Kidney (tissue), 13 donors: ENCODE measurements at regions not wholly inside any gene's neighbourhood (a gene's known extent, or its start where the extent isn't known, plus 50 kb on each side); places are given as distances from the start of the nearest gene placed in this dataset.

Experiments
- DNase-seq, 5 donors: peaks; one replicate each; pipeline ENCODE4 v3.0.0-alpha.2; 2013 to 2020
- FAIRE-seq: peaks from 2 replicates; lab custom pipeline; 2012; peaks lifted over from hg19 to GRCh38; lab: Jason Lieb, UNC
- H3K27ac ChIP-seq, 2 donors: one replicate each; pipeline ENCODE4 v1.7.0; 2013; ENCODE audit warnings: low read depth in 2 of 2, low read length in 2 of 2, inconsistent platforms in 1 of 2
- H3K27me3 ChIP-seq: one replicate; pipeline ENCODE4 v1.7.1; 2013; ENCODE audit warnings: low read length, inconsistent platforms; ENCODE audit not compliant: control insufficient read depth, insufficient read depth
- H3K36me3 ChIP-seq, 3 donors: one replicate each; pipeline versions ENCODE4 v1.7.0 to v1.7.1; 2013; ENCODE audit warnings: low read length in 3 of 3, control low read depth in 1 of 3, inconsistent platforms in 1 of 3; ENCODE audit not compliant: insufficient read depth in 3 of 3, control insufficient read depth in 2 of 3
- H3K4me1 ChIP-seq, 3 donors: one replicate each; pipeline versions ENCODE4 v1.7.0 to v1.7.1; 2013; ENCODE audit warnings: low read length in 3 of 3, inconsistent platforms in 1 of 3, low read depth in 1 of 3; ENCODE audit not compliant: control insufficient read depth in 2 of 3, insufficient read depth in 2 of 3
- H3K4me3 ChIP-seq, 3 donors: one replicate each; pipeline versions ENCODE4 v1.7.0 to v1.8.1; 2013; ENCODE audit warnings: low read length in 3 of 3, control low read depth in 1 of 3, inconsistent platforms in 1 of 3
- H3K9ac ChIP-seq, 3 donors: one replicate each; pipeline versions ENCODE4 v1.7.0 to v1.7.1; 2013; ENCODE audit warnings: low read length in 3 of 3, control low read depth in 1 of 3, inconsistent platforms in 1 of 3
- H3K9me3 ChIP-seq, 3 donors: one replicate each; pipeline versions ENCODE4 v1.7.0 to v1.7.1; 2013; ENCODE audit warnings: low read length in 3 of 3, control low read depth in 1 of 3, inconsistent platforms in 1 of 3; ENCODE audit not compliant: control insufficient read depth in 2 of 3, insufficient read depth in 1 of 3
- intact Hi-C: fragments of 100-400 bp; cut with DNase I; formaldehyde crosslinking; loops from one replicate; pipeline ENCODE4 v1.11.1; 2022
- TF ChIP-seq, protein P1 (sequence below): IDR thresholded peaks from 3 replicates; pipeline ENCODE4 v1.5.1; 2012; ENCODE audit warnings: mild to moderate bottlenecking, moderate library complexity, borderline replicate concordance; ENCODE audit not compliant: insufficient read depth; ENCODE audit errors: extremely low read depth
- donor health status: control.
- donor health status: control.
- donor health status: control.
- donor health status: control.
- donor health status: control.
- donor health status: DM: yes; HTN: yes; CAD: no.
- donor health status: Normal renal cell carcinoma (clear cell type).

DNA sequence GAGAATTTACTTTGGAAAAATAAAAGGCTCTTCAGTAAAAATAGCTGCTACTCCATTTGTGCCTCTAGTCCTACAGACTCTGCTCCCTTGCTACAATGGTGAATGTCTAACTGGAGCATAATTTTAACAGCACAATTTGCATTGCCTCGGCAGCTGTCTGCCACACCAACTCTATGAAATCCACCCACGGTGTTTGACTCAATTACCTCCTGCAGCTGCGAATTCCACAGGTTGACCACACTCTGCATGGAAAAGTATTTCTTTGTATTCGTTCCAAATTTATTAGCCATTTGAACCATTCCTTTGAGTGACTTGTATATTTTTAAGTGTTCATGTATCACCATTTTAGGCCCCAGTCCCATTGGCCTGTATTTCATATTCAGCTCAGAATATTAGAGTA is 182.1 kb upstream of the CCDC68 start:
- TF ChIP-seq, protein P1, sequence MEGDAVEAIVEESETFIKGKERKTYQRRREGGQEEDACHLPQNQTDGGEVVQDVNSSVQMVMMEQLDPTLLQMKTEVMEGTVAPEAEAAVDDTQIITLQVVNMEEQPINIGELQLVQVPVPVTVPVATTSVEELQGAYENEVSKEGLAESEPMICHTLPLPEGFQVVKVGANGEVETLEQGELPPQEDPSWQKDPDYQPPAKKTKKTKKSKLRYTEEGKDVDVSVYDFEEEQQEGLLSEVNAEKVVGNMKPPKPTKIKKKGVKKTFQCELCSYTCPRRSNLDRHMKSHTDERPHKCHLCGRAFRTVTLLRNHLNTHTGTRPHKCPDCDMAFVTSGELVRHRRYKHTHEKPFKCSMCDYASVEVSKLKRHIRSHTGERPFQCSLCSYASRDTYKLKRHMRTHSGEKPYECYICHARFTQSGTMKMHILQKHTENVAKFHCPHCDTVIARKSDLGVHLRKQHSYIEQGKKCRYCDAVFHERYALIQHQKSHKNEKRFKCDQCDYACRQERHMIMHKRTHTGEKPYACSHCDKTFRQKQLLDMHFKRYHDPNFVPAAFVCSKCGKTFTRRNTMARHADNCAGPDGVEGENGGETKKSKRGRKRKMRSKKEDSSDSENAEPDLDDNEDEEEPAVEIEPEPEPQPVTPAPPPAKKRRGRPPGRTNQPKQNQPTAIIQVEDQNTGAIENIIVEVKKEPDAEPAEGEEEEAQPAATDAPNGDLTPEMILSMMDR = no peak

DNA sequence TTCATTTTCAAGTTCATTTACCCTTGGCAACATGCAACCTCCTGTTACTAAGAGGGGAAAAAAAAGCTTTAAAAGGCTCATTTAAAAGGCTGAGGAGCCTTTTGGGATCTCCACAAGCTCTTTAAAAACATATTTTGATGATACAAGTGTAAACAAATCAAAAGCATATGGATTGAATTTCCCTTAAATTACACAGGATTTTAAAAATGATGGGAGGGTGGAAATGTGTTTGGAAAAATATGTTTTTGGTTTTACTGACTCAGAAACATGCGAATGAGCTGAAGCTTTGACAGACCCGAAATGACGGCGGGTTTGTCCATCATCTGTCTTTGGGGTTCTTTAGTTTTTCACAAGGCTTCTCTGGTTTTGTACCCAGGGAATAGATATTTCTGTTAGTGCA is 180.6 kb upstream of the CCDC68 start:
- H3K36me3 ChIP-seq = no peaks in the 10 kb centered on the region
- no peak overlapping the region for H3K9ac ChIP-seq
- intact Hi-C loops = no loop called here
- no peak overlapping the region for H3K4me3 ChIP-seq
- no peak overlapping the region for H3K27ac ChIP-seq
- no peaks in the 10 kb centered on the region for H3K4me1 ChIP-seq
- DNase-seq (no peak), FAIRE-seq (no peak)
- H3K27me3 ChIP-seq = no peaks in the 10 kb centered on the region
- no peaks in the 10 kb centered on the region for H3K9me3 ChIP-seq
- TF ChIP-seq, protein P1 = no peak

More for the DNA sequence above, 182.1 kb upstream of the CCDC68 start:
- Histone ChIP-seq H3K9ac (no peak overlapping the region), H3K9me3 (no peaks in the 10 kb centered on the region), H3K4me3 (no peak overlapping the region), H3K4me1 (no peaks in the 10 kb centered on the region), H3K27me3 (no peaks in the 10 kb centered on the region), H3K36me3 (no peaks in the 10 kb centered on the region), H3K27ac (no peak overlapping the region)
- DNase-seq = no peak
- intact Hi-C loops = no loop called here
- FAIRE-seq = no peak

DNA sequence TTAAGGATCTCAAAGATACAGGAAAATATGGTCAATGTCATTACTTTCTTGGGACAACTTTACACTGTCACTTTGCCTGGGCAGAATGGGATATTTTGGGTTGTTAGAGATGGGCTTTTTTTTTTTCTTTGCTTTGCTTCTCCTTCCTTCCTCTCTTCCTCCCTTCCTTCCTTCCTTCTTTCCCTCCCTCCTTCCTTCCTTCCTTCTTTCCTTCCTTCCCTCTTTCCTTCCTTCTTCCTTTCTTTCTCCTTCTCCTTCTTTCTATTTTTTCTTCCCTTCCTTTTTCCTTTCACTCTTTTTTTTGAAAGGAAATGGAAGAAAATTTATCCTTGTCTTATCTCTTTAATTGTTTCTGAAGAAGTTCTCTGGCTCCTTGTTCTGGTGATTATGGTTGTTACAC is 180.0 kb upstream of the CCDC68 start:
- no peak overlapping the region for H3K9ac ChIP-seq
- FAIRE-seq (no peak), DNase-seq (no peak)
- no peaks in the 10 kb centered on the region for H3K4me1 ChIP-seq
- TF ChIP-seq, protein P1 = no peak
- no peak overlapping the region for H3K27ac ChIP-seq
- intact Hi-C loops = no loop called here
- no peaks in the 10 kb centered on the region for H3K36me3 ChIP-seq
- H3K4me3 ChIP-seq = no peak overlapping the region
- H3K9me3 ChIP-seq = no peaks in the 10 kb centered on the region
- no peaks in the 10 kb centered on the region for H3K27me3 ChIP-seq

DNA sequence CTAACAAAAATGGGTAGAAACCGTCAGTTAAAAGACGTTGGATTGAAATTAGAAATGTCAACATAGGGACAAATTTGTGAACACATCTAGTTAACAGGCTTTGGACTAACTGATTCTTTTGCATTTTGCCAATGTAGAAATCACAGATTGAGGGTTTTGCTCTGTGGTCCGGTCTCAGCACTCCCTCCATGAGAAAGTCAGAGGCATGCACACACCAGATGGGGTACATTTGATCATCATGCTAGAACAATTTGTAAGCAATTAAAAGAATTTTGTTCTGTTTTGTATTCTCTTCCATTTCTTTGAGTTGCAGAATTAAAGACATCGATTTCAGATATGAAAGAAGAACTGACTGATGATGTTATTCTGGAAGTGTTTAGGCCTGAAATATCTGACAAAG is 179.1 kb upstream of the CCDC68 start:
- DNase-seq (no peak), FAIRE-seq (no peak)
- Histone ChIP-seq H3K9ac (no peak overlapping the region), H3K36me3 (no peaks in the 10 kb centered on the region), H3K4me1 (no peaks in the 10 kb centered on the region), H3K27me3 (no peaks in the 10 kb centered on the region), H3K27ac (no peak overlapping the region), H3K4me3 (no peak overlapping the region), H3K9me3 (no peaks in the 10 kb centered on the region)
- intact Hi-C loops = no loop called here
- TF ChIP-seq, protein P1 = no peak
